ENCODE measurements at regions not wholly inside any gene's neighbourhood (a gene's known extent, or its start where the extent isn't known, plus 50 kb on each side); places are given as distances from the start of the nearest gene placed in this dataset.
"Not testable (repeated sequence)": the region's sequence is repeated elsewhere in the genome, so short reads cannot be mapped to it uniquely, and the experiment has no call there.

- no peak overlapping the region for H3K27ac Mint-ChIP-seq
- intact Hi-C loops (cut with DNase I, micrococcal nuclease) = no loop called here
- no peaks in the 10 kb centered on the region for H3K9me3 Mint-ChIP-seq
- Histone ChIP-seq H3K4me3 (ENCODE audit: low read length) (no peak overlapping the region), H3K4me1 (ENCODE audit: insufficient read depth, low read length) (no peaks in the 10 kb centered on the region), H3K36me3 (ENCODE audit: insufficient read depth, low read length) (no peaks in the 10 kb centered on the region), H3K9me3 (ENCODE audit: control insufficient read depth in 1 of 2, insufficient read depth in 1 of 2, low read length in 2 of 2) (peaks cover 0 to 9% of the 10 kb centered on the region in 2 experiments), H3K27ac (ENCODE audit: low read depth in 1 of 2, low read length in 2 of 2) (no peak overlapping the region), H3K27me3 (ENCODE audit: control insufficient read depth in 1 of 2, insufficient read depth in 2 of 2, low read length in 2 of 2) (no peaks in the 10 kb centered on the region)
- ChIA-PET CTCF (no interaction called here), POLR2A (no interaction called here)
- no peak for ATAC-seq (ENCODE audit: poor library complexity)
- DNase-seq = no peak
- no peak overlapping the region for H3K4me3 Mint-ChIP-seq
- TF ChIP-seq, protein P1, sequence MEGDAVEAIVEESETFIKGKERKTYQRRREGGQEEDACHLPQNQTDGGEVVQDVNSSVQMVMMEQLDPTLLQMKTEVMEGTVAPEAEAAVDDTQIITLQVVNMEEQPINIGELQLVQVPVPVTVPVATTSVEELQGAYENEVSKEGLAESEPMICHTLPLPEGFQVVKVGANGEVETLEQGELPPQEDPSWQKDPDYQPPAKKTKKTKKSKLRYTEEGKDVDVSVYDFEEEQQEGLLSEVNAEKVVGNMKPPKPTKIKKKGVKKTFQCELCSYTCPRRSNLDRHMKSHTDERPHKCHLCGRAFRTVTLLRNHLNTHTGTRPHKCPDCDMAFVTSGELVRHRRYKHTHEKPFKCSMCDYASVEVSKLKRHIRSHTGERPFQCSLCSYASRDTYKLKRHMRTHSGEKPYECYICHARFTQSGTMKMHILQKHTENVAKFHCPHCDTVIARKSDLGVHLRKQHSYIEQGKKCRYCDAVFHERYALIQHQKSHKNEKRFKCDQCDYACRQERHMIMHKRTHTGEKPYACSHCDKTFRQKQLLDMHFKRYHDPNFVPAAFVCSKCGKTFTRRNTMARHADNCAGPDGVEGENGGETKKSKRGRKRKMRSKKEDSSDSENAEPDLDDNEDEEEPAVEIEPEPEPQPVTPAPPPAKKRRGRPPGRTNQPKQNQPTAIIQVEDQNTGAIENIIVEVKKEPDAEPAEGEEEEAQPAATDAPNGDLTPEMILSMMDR (IDR thresholded peaks at IDR 0.05) = no peak
- H3K27me3 Mint-ChIP-seq = peaks cover 6% of the 10 kb centered on the region
- H3K4me1 Mint-ChIP-seq (ENCODE audit: low read depth) = no peaks in the 10 kb centered on the region
- H3K36me3 Mint-ChIP-seq (ENCODE audit: low read depth) = no peaks in the 10 kb centered on the region
Observed at GRCh38 chr11:69205743-69206612, 50.2 kb downstream of the SMIM38 start.

DNA sequence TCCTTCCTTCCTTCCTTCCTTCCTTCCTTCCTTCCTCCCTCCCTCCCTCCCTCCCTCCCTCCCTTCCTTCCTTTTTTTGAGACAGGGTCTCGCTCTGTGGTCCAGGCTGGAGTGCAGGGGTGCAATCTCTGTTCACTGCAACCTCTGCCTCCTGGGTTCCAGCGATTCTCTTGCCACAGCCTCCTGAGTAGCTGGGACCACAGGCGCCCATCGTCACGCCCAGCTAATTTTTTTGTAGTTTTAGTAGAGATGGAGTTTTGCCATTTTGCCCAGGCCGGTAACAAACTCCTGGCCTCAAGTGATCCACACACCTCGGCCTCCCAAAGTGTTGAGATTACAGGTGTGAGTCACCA is 50.9 kb downstream of the SMIM38 start:
- H3K4me3 ChIP-seq (ENCODE audit: low read length); DNase-seq; H3K27ac Mint-ChIP-seq; H3K27ac ChIP-seq (ENCODE audit: low read depth in 1 of 2, low read length in 2 of 2); H3K27me3 ChIP-seq (ENCODE audit: control insufficient read depth in 1 of 2, insufficient read depth in 2 of 2, low read length in 2 of 2); CTCF ChIA-PET; H3K4me3 Mint-ChIP-seq; H3K36me3 ChIP-seq (ENCODE audit: insufficient read depth, low read length); H3K36me3 Mint-ChIP-seq (ENCODE audit: low read depth); POLR2A ChIA-PET; H3K9me3 ChIP-seq (ENCODE audit: control insufficient read depth in 1 of 2, insufficient read depth in 1 of 2, low read length in 2 of 2); H3K4me1 Mint-ChIP-seq (ENCODE audit: low read depth); H3K4me1 ChIP-seq (ENCODE audit: insufficient read depth, low read length); intact Hi-C loops (cut with DNase I, micrococcal nuclease); ATAC-seq (ENCODE audit: poor library complexity); H3K27me3 Mint-ChIP-seq; H3K9me3 Mint-ChIP-seq: not testable (repeated sequence)

DNA sequence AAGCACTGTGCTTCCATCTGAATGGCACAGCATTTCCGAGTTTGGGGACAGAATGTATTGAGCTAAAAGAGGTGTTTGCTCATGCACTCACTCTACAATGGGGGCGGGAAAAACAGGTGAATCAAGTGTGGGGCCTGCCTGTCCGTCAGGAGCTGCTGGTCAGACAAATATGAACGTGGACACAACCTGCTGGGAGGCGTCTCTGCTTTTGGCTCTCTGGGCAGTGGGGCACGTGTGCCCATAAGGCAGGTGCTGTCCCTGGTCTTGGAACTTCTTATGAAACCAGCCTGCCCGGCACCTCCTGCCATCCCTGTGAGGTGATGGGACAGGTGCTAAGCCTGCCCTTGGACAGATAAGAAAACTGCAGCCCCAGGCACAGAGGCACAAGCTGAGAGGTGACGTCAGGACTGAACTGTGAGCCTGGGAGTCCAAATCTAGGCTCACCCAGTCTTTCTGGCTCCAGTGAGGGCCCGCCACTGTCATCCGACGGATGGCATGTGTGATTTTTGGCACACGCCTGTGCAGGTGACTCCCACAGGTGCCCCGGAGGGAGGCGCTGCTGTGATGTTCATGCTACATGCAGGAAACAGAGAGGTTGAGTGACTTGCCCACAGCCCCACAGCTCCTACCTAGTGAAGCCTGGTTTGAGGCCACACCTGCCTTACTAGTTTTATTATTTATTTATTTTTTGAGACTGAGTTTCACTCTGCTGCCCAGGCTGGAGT is 51.6 kb downstream of the SMIM38 start:
- TF ChIP-seq, protein P1 (IDR thresholded peaks at IDR 0.05) = no peak
- Mint-ChIP-seq H3K4me1 (ENCODE audit: low read depth) (no peaks in the 10 kb centered on the region), H3K27ac (no peak overlapping the region), H3K27me3 (peaks cover 6% of the 10 kb centered on the region), H3K4me3 (no peak overlapping the region), H3K36me3 (ENCODE audit: low read depth) (no peaks in the 10 kb centered on the region), H3K9me3 (no peaks in the 10 kb centered on the region)
- H3K4me1 ChIP-seq (ENCODE audit: insufficient read depth, low read length) = no peaks in the 10 kb centered on the region
- intact Hi-C loops (cut with DNase I, micrococcal nuclease) = no loop called here
- H3K4me3 ChIP-seq (ENCODE audit: low read length) = no peak overlapping the region
- no peaks in the 10 kb centered on the region for H3K36me3 ChIP-seq (ENCODE audit: insufficient read depth, low read length)
- POLR2A ChIA-PET = no interaction called here
- H3K27me3 ChIP-seq (ENCODE audit: control insufficient read depth in 1 of 2, insufficient read depth in 2 of 2, low read length in 2 of 2) = no peaks in the 10 kb centered on the region
- H3K27ac ChIP-seq (ENCODE audit: low read depth in 1 of 2, low read length in 2 of 2) = no peak overlapping the region
- CTCF ChIA-PET = no interaction called here
- H3K9me3 ChIP-seq (ENCODE audit: control insufficient read depth in 1 of 2, insufficient read depth in 1 of 2, low read length in 2 of 2) = peaks cover 0 to 9% of the 10 kb centered on the region in 2 experiments
- ATAC-seq (ENCODE audit: poor library complexity) (no peak), DNase-seq (peak in 1 of 14 experiments; percentile 27)
